ENCODE measurements at regions not wholly inside any gene's neighbourhood (a gene's known extent, or its start where the extent isn't known, plus 50 kb on each side); places are given as distances from the start of the nearest gene placed in this dataset.

DNA sequence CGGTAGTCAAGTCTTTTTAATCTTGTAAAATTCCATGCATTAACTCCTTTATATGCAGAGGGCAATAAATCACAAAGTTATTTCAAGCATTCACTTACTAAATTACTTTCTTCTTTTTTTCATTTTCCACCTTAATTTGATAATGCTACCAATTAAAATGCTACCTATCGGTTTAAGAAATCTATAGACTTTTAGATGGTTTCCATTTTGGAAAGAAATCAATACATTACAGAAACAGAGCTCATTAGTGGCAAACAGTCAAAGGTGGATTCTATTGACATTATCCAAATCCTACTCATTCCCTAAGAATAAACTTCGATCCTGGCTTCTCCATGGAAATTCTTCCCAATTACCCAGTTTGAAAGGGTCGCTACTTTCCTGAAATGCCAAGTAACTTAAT lies 176.5 kb downstream of the MREG start:
- FAIRE-seq, result no peak

DNA sequence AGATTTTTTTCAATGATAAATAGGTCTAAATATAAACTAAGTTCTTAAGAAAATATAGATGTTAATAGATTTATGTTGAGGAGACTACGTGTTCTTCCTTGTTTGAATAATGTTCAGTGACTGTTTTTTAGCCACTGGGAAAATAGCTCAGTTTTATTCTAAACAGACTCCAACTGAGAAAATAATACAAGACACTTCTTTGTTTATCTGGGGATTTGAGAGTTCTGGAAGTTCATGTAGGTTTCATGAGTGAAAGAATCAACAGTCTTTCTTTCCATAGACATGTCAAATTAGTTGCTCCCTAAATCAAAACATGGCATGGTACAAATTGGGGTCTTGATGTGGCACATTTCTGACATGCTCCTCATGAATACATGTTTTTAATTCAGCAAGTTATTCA lies 177.7 kb downstream of the MREG start:
- no peaks in the 10 kb centered on the region for H3K9me3 ChIP-seq (ENCODE audit: control insufficient read depth in 2 of 3, insufficient read depth in 1 of 3, low read length in 3 of 3)
- FAIRE-seq (no peak), DNase-seq (peak in 2 of 5 donors; percentile 47 to 56)
- H3K4me1 ChIP-seq (ENCODE audit: control insufficient read depth in 2 of 3, insufficient read depth in 2 of 3, low read depth in 1 of 3, low read length in 3 of 3), result peaks cover 0 to 5% (median 0%) of the 10 kb centered on the region in 3 donors
- TF ChIP-seq, protein P1, sequence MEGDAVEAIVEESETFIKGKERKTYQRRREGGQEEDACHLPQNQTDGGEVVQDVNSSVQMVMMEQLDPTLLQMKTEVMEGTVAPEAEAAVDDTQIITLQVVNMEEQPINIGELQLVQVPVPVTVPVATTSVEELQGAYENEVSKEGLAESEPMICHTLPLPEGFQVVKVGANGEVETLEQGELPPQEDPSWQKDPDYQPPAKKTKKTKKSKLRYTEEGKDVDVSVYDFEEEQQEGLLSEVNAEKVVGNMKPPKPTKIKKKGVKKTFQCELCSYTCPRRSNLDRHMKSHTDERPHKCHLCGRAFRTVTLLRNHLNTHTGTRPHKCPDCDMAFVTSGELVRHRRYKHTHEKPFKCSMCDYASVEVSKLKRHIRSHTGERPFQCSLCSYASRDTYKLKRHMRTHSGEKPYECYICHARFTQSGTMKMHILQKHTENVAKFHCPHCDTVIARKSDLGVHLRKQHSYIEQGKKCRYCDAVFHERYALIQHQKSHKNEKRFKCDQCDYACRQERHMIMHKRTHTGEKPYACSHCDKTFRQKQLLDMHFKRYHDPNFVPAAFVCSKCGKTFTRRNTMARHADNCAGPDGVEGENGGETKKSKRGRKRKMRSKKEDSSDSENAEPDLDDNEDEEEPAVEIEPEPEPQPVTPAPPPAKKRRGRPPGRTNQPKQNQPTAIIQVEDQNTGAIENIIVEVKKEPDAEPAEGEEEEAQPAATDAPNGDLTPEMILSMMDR (IDR thresholded peaks at IDR 0.05; ENCODE audit: borderline replicate concordance, extremely low read depth, insufficient read depth), result no peak
- no peak overlapping the region for H3K4me3 ChIP-seq (ENCODE audit: low read length in 3 of 3)
- H3K9ac ChIP-seq (ENCODE audit: low read length in 3 of 3), result no peak overlapping the region
- no peaks in the 10 kb centered on the region for H3K36me3 ChIP-seq (ENCODE audit: control insufficient read depth in 2 of 3, insufficient read depth in 3 of 3, low read length in 3 of 3)
- intact Hi-C loops (cut with DNase I), result no loop called here
- H3K27ac ChIP-seq (ENCODE audit: low read depth in 2 of 2, low read length in 2 of 2), result no peak overlapping the region
- H3K27me3 ChIP-seq (ENCODE audit: control insufficient read depth, insufficient read depth, low read length), result no peaks in the 10 kb centered on the region

More for the DNA sequence above, 176.5 kb downstream of the MREG start:
- H3K9me3 ChIP-seq (ENCODE audit: control insufficient read depth in 2 of 3, insufficient read depth in 1 of 3, low read length in 3 of 3), result no peaks in the 10 kb centered on the region
- no peak overlapping the region for H3K27ac ChIP-seq (ENCODE audit: low read depth in 2 of 2, low read length in 2 of 2)
- no peaks in the 10 kb centered on the region for H3K36me3 ChIP-seq (ENCODE audit: control insufficient read depth in 2 of 3, insufficient read depth in 3 of 3, low read length in 3 of 3)
- no peak overlapping the region for H3K9ac ChIP-seq (ENCODE audit: low read length in 3 of 3)
- intact Hi-C loops (cut with DNase I), result no loop called here
- H3K27me3 ChIP-seq (ENCODE audit: control insufficient read depth, insufficient read depth, low read length), result no peaks in the 10 kb centered on the region
- DNase-seq, result no peak
- H3K4me3 ChIP-seq (ENCODE audit: low read length in 3 of 3), result no peak overlapping the region
- TF ChIP-seq, protein P1 (IDR thresholded peaks at IDR 0.05; ENCODE audit: borderline replicate concordance, extremely low read depth, insufficient read depth), result no peak
- no peaks in the 10 kb centered on the region for H3K4me1 ChIP-seq (ENCODE audit: control insufficient read depth in 2 of 3, insufficient read depth in 2 of 3, low read depth in 1 of 3, low read length in 3 of 3)

DNA sequence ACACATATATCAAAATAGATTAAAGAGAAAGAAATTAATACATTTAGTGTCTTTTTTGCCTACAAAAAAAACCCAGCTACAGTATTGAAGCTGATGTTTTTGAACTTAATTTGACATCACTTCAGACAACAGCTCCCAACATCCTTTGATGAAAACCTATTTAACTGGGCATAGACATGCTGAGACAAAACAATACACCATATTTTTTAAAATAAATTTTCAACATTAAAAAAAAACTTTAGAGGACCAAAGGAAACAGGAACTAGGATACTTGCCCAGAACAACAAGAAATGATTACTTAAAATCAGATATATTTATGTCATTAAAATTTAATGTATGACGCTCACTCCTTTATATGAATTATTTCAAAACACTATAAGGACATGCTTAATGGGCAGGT lies 178.1 kb downstream of the MREG start:
- Histone ChIP-seq H3K4me3 (ENCODE audit: low read length in 3 of 3) (no peak overlapping the region), H3K36me3 (ENCODE audit: control insufficient read depth in 2 of 3, insufficient read depth in 3 of 3, low read length in 3 of 3) (no peaks in the 10 kb centered on the region), H3K27ac (ENCODE audit: low read depth in 2 of 2, low read length in 2 of 2) (no peak overlapping the region), H3K27me3 (ENCODE audit: control insufficient read depth, insufficient read depth, low read length) (no peaks in the 10 kb centered on the region), H3K9ac (ENCODE audit: low read length in 3 of 3) (no peak overlapping the region), H3K4me1 (ENCODE audit: control insufficient read depth in 2 of 3, insufficient read depth in 2 of 3, low read depth in 1 of 3, low read length in 3 of 3) (peaks cover 0 to 5% (median 0%) of the 10 kb centered on the region in 3 donors), H3K9me3 (ENCODE audit: control insufficient read depth in 2 of 3, insufficient read depth in 1 of 3, low read length in 3 of 3) (no peaks in the 10 kb centered on the region)
- TF ChIP-seq, protein P1 (IDR thresholded peaks at IDR 0.05; ENCODE audit: borderline replicate concordance, extremely low read depth, insufficient read depth), result no peak
- intact Hi-C loops (cut with DNase I), result no loop called here
- FAIRE-seq, result no peak
- peak in 1 of 5 donors; percentile 23 for DNase-seq

DNA sequence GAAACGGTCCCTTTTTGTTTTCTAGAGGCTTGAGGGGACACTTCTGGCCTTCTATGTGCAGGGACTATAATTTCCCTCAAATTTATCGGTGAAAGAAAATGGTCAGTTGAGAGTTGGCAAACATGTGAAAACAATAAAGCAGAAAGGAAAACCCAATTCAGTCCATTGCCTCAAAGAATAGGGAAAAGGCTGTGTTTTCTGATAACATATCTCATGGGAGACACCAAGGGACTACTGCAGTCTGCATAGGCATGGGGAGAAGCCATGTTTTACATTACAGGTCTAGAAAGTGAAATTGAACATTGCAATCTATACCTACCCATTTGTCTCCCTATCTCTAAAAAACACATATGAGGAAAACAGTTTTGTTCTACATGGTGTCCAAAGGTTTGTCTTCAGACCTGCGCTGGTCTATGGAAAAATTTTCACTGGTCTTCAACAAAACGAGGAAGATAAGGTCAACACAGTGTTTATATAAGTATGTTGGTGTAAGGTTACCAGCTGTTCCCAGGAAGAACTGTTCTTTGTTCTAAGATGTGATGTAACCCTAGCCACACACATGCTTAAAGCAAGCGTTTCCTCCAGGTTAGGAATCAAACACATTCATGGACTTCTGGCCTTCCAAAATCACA lies 179.7 kb downstream of the MREG start:
- H3K4me1 ChIP-seq (ENCODE audit: control insufficient read depth in 2 of 3, insufficient read depth in 2 of 3, low read depth in 1 of 3, low read length in 3 of 3), result peaks cover 0 to 5% (median 0%) of the 10 kb centered on the region in 3 donors
- no peak for FAIRE-seq
- H3K9me3 ChIP-seq (ENCODE audit: control insufficient read depth in 2 of 3, insufficient read depth in 1 of 3, low read length in 3 of 3), result no peaks in the 10 kb centered on the region
- H3K27me3 ChIP-seq (ENCODE audit: control insufficient read depth, insufficient read depth, low read length), result no peaks in the 10 kb centered on the region
- no peak overlapping the region for H3K27ac ChIP-seq (ENCODE audit: low read depth in 2 of 2, low read length in 2 of 2)
- H3K4me3 ChIP-seq (ENCODE audit: low read length in 3 of 3), result no peak overlapping the region
- intact Hi-C loops (cut with DNase I), result no loop called here
- TF ChIP-seq, protein P1 (IDR thresholded peaks at IDR 0.05; ENCODE audit: borderline replicate concordance, extremely low read depth, insufficient read depth), result no peak
- H3K9ac ChIP-seq (ENCODE audit: low read length in 3 of 3), result no peak overlapping the region
- no peaks in the 10 kb centered on the region for H3K36me3 ChIP-seq (ENCODE audit: control insufficient read depth in 2 of 3, insufficient read depth in 3 of 3, low read length in 3 of 3)
- DNase-seq, result peak in 2 of 5 donors; percentile 61 to 62
